Muscle of arm (tissue), 1 donor: ENCODE measurements at regions not wholly inside any gene's neighbourhood (a gene's known extent, or its start where the extent isn't known, plus 50 kb on each side); places are given as distances from the start of the nearest gene placed in this dataset.
"Not testable (repeated sequence)": the region's sequence is repeated elsewhere in the genome, so short reads cannot be mapped to it uniquely, and the experiment has no call there.

Experiments
- DNase-seq: peaks from one replicate; pipeline ENCODE4 v3.0.0-alpha.2; 2013

GRCh38 chr7:91771921-91772815 is 108.3 kb downstream of the MTERF1 start:
- peak; percentile 15 for DNase-seq

- DNase-seq: no peak
Measured at GRCh38 chr7:91776171-91776570, 104.3 kb downstream of the MTERF1 start.

GRCh38 chr7:91777522-91777921 is 103.0 kb downstream of the MTERF1 start:
- no peak for DNase-seq

- DNase-seq: no peak
Measured at GRCh38 chr7:91778416-91778815, 102.1 kb downstream of the MTERF1 start.

- no peak for DNase-seq
Measured at GRCh38 chr7:91780521-91780920, 100.0 kb downstream of the MTERF1 start.

GRCh38 chr7:91784469-91784868 is 96.0 kb downstream of the MTERF1 start:
- peak; percentile 28 for DNase-seq

- peak; percentile 25 for DNase-seq
Measured at GRCh38 chr7:91787931-91788330, 92.6 kb downstream of the MTERF1 start.

GRCh38 chr7:91789086-91789485 is 91.4 kb downstream of the MTERF1 start:
- no peak for DNase-seq

GRCh38 chr7:91789558-91789957 is 90.9 kb downstream of the MTERF1 start:
- DNase-seq: no peak

- DNase-seq: not testable (repeated sequence)
Measured at GRCh38 chr7:91790646-91791045, 89.9 kb downstream of the MTERF1 start.

GRCh38 chr7:91796122-91796521 is 84.4 kb downstream of the MTERF1 start:
- no peak for DNase-seq

- DNase-seq: no peak
Measured at GRCh38 chr7:91798425-91798824, 82.1 kb downstream of the MTERF1 start.

GRCh38 chr7:91800389-91800788 is 80.1 kb downstream of the MTERF1 start:
- no peak for DNase-seq

GRCh38 chr7:91801331-91801983 is 79.0 kb downstream of the MTERF1 start:
- no peak for DNase-seq

GRCh38 chr7:91811236-91811635 is 69.3 kb downstream of the MTERF1 start:
- no peak for DNase-seq

GRCh38 chr7:91811641-91812040 is 68.9 kb downstream of the MTERF1 start:
- no peak for DNase-seq

- DNase-seq: no peak
Measured at GRCh38 chr7:91812388-91812787, 68.1 kb downstream of the MTERF1 start.

- no peak for DNase-seq
Measured at GRCh38 chr7:91814189-91814588, 66.3 kb downstream of the MTERF1 start.
